GM21381 (cell line): ENCODE measurements at regions not wholly inside any gene's neighbourhood (a gene's known extent, or its start where the extent isn't known, plus 50 kb on each side); places are given as distances from the start of the nearest gene placed in this dataset.

ENCODE experiments used
- ATAC-seq: cut with Tn5 transposase; IDR thresholded peaks from one replicate; pipeline ENCODE4 v1.9.1; 2021; ENCODE audit warnings: mild to moderate bottlenecking, moderate library complexity; ENCODE audit not compliant: unreplicated experiment

DNA sequence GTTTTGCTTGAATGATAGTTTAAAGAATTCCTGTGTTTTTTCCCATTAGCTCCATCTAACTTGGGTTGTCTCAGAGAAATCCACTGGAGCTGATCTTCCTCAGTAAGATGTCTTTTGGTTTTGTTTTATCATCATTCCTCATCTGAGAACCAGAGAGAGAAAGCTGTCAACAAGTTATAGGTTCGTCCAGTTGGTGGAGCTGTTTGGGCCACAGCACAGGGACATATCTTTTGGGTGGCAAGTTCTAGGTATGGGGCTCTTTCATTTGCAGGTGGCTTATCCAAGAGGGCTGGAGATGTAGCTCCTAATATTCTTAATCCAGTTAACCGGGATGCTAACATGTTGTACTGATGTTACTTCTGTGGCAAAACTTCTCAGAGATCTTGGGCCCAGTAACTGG, 174.2 kb downstream of the KCNRG start:
- ATAC-seq: no peak

DNA sequence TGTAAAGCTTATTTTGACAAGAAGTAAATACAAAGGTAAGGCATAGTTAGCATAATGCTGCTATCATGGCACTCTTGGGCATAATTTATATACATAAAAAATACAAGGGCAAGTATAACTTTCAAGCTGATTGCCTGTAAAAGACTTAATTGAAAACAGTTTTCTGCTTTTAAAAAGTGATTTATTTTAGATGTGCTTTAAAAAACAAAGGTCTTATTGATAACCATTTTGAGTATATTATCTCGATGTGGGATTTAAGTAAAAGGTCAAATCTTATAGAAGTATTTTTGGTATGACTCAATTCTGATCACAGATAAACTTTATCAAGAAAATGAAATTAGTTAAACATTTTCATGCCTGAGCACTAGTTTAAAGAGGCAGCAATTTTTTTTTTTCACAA, 175.8 kb downstream of the KCNRG start:
- ATAC-seq: no peak

DNA sequence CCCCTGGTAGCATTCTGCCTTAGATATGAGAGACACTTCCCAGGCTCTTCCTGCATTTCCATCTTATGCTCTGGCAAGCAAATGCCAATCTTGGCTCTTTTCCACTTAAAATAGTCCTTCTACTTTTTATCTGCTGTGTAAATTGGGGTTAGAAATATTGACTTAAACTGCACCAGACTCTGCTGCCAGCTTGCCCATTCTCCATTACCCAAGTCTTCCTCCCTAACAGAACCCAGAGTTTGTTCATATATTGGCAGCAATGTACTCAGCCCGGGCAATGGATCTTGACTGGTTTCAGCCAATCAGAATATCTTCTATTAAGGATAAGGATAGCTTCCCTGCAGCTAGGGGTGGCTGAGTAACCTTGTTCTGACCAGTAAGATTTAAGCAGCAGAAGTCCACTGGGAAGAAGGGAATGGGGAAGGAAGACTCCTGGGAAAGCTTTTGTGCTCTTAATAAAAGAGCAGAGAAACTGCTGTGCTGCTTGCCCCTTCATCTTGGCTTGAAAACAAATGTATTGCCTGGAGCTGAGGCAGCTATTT, 177.1 kb downstream of the KCNRG start:
- ATAC-seq: no peak

DNA sequence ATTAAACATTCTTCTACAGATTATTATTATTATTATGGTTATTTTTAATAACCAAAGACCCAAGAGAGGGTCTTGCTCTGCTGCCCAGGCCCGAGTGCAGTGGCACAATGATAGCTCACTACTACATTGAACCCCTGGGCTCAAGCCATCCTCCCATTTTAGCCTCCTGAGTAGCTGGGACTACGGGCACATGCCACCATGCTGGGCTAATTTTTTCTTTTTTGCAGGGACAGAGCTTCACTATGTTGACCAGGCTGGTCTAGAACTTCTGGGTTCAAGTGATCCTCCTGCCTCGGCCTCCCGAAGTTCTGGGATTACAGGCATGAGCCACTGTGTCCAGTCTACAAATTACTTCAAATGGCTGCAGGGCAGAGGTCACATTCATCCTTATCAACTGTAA, 179.8 kb downstream of the KCNRG start:
- ATAC-seq: no peak

DNA sequence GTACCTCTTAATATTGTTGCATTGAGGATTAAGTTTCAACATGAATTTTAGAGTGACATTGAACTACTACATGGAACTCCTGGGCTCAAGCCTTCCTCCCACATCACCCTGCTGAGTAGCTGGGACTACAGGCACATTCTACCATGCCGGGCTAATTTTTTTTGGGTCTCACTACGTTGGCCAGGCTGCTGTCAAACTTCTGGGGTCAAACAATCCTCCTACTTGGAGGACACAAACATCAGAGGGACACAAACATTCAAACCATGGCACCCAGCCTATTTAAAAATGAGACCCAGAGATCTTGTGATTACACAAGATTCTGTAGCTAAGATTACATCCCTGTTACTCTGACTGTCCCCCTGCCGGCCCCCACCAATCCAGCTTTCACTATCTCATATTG, 180.9 kb downstream of the KCNRG start:
- ATAC-seq: no peak

DNA sequence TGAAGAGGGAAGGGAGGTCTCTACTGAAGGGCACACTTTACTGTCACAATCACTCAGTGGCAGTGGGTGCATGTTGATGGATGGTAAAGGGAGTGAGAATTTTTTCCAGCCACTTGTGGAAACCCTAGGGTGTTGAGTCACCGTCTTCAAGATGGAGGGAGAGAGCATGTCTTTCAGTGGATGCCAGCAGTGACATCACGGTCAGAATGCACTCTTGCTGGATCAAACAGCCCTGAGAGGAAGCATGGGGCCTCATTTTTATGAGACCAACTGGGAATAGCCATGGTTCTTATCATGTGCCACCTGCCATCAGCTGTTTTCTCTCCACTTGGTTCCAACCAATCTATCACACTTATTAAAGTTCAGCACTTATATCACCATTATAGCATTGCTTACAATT, 182.5 kb downstream of the KCNRG start:
- no peak for ATAC-seq

DNA sequence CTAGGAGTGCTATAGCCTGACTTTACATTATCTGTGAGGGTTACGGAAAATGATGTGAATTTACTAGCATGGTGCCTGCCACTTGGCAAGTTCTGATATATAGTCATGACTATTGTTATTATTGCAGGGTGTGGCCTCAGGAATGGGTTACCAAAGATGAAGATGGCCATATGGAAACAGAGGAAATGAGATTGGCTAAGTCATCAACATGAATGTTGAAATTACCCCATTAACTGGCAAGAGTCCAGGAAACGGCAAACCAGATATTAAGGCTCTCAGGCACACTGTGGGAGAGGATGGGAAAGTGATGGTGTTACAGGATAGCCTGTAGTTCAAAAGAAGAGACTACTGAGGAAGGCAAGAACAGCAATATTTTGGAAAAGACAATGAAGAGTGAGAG, 183.3 kb downstream of the KCNRG start:
- no peak for ATAC-seq

DNA sequence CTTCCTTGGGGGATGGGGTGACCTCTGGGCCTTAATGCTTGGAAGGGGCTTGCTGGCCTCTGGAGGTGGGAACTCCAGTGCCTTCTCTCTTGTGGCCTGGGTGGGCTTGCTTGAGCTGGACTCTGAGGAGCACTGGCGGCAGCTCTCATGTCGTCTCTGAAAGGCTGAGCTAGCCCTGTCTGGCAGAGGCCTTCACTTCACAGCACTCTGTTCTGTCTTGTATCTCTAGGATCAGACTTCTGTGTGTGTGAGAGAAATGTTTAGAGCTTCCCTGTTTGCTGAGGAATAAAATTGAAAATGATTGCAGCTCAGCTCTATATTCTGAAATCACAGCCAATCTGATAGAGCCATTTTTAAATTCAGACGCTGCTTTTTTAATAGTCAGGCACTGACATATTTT, 185.3 kb downstream of the KCNRG start:
- ATAC-seq: no peak

DNA sequence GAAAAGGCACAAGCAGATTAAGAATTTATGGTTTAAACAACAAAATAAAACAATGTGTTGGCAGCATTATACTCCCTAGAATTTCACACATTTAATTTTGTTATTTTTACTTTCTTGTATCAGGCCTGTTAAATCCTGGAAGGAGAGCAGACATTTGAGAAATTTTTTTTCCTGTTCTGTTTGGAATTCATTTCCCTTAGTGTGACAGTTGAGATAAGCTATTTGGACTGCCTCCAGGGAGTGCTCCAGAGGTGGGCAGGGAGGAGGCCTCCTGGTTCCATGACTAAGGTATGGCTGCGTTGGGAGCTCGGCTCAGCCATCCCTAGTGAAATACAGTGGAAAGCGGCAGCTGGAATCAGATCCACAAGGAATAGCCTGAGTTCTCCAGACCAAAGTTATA, 185.7 kb downstream of the KCNRG start:
- ATAC-seq: no peak

DNA sequence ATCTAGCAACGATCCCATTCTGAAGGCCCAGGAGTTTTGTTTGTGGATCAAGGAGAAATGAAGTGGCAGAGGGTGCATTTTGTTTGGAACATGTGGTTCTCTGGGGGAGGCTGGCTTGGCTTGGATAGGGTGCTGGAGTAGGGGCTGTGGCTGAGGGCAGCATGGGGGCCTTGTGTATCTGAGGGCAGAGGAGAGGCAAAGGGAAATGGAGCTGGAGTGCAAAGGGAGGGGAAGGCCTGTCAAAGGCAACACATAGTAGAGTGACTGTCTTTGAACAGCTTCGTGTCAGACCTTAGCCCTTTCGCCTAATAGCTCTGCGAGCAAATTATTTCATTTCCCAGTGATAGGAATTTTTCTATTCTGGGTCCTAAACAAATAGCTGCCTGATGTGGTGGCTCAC, 187.2 kb downstream of the KCNRG start:
- ATAC-seq: no peak

DNA sequence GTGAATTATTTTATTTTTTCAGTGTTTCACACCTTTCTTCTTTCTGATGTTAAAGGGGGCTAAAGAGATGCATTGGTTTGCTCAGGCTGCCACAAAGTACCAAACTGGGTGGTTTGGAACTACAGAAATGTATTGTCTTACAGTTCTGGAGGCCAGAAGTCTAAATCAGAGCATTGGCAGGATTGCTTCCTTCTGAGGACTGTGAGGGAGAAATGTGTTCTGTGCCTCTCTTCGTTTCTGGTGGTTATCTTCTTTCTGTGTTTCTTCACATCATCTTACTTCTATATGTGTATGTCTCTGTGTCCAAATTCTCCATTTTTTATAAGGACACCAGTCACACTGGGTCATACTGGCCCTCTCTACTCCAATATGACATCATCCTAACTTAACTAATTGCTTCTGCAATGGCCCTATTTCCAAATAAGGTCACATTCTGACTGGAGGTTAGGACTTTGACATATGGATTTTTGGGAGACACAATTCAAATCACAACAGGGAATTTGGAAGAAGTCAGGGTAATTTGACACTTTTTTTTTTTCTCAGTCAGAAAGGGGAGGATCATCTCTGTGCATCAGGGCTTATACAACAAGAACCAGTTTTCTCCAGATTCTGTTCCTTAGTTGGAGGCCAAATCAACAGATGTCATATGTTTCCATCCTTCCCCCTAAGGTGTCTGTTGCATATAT, 188.2 kb downstream of the KCNRG start:
- ATAC-seq: no peak

DNA sequence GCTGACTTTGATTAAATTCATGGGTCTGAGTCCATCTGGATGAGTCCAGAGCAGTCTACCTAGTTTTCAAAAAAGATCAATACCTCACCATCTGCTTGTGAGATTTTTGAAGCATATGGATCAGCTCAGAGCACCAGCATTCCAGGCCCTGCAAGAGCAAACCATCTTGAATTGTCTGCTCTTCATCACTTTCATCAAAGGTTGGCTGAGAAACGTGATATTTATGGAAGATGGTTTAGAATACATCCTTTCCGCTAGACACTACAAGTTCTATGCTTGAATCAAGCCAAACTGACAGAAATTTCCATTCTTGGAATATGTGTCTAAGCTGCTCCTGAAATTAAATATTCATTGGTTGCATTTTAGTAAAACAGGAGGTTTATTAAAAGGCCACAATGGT, 190.3 kb downstream of the KCNRG start:
- ATAC-seq: no peak

DNA sequence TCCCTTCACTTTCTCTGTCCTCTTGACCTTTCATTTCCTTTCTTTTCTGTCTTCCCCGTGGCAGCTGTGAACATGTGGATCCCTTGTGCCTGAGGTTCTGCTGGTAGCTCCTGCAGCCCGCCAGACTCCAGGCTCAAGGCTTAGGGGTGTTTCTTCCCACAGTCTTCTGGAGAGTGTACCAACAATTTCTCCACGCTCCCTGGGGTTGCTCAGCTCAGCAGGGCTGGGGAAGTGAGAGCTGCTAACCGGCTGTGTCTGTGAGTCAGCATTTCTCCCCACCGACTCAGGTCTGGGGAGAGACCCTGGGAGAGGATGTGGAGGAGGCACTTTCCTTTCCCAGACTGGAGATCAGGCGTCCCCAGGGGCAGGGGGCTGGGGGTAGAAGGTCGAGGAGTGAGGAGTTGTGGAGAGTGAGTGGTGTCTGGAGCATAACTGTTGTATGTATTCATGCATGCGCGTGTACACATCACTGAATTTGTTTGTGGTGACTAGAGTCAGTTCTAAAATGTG, 193.6 kb downstream of the KCNRG start:
- no peak for ATAC-seq

DNA sequence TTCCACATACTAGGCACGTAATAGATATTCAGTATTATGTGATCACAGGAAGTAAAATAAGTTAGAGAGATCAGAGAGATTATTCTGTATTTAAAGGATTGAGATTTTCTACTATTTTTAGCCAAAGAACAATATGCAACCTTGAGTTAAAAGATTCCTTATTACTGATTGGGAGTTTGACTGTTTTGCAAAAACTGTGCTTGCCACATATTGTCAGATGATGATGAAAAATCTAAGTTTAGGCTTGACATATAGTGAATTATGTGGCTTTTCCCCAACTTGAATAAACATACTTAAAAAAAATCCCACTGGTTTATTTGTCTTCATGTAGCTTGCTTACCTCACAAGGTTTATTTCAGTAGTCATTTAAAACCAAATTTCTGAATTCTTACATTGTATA, 194.4 kb downstream of the KCNRG start:
- no peak for ATAC-seq

DNA sequence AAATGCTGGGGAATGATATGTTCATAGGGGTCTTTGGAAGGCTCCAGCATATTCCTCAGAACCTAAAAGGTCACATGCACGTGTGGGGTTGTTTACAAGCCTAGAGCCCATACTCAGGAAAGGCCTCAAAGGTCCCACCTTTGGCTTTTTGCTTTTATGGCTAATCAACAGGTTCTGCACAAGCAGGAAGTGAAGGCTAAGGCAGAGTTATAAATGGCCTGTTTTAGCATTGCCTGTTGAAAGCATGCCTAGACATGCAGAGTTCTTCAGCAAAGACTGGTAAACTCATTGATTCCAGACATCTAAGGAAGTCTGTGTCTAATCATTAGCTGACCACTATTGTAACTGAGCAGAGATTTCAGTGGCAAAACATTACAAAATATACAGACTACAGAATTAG, 198.3 kb downstream of the KCNRG start:
- no peak for ATAC-seq

DNA sequence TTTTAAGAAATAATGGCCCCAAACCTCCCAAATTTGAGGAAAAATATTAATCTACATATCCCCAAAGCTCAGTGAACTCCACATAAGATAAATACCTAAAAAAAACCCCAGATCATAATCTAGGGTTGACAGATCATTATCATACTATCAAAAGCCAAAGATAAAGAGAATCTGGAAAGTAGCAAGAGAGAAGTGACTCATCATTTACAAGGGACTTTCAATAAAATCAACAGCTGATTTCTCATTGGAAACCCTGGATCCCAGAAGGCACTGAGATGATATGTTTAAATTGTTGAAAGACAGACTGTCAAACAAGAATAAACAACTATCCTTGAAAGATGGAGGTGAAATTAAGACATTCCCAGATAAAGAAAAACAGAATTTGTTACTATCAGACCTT, 199.3 kb downstream of the KCNRG start:
- no peak for ATAC-seq

DNA sequence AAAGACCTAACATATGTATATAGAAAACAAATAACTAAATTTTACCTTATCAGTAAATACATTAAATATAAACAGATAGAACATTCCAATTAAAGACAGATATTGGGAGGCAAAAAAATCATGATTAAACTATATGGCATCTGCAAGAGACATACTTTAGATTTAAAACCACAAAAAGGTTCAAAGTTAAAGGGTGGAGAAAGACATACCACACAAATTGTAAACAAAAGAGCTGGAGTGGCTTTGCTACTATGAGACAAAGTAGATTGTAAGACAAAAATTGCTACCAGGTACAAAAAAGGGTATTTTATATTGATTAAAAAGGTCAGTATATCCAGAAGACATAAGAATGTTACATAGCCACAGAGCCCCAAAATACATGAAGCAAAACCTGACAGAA, 200.2 kb downstream of the KCNRG start:
- no peak for ATAC-seq

DNA sequence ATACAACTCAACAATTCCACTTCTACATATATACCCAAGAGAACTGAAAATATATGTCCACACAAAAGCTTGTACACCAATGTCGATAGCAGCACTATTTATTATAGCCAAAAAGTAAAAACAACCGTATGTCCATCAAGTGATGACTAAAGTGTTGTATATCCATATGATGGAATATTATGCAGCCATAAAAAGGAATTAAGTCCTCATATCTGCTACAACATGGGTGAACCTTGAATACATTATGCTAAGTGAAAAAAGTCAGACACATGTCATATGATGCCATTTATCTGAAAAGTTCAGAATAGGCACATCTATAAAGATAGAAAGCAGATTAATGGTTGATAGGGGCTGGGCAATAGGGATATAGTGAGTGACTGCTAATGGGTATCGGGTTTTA, 204.5 kb downstream of the KCNRG start:
- ATAC-seq: no peak

DNA sequence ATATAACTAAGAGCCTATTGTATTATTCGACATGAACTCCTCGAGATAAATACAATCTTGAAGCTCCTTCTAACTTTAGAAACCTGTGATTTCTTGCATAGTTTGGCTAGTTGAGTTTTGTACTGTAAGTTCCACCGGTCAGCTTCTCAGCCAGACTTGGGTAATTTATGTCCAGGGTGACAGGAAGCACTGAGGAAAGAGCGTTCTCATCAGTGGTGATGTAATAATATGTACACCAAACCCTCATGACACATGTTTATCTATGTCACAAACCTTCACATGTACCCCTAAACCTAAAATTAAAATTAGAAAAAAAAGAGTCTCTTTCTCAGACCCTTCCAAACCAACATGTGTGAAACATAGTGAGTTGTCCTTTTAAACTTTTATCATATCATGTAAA, 205.7 kb downstream of the KCNRG start:
- no peak for ATAC-seq

DNA sequence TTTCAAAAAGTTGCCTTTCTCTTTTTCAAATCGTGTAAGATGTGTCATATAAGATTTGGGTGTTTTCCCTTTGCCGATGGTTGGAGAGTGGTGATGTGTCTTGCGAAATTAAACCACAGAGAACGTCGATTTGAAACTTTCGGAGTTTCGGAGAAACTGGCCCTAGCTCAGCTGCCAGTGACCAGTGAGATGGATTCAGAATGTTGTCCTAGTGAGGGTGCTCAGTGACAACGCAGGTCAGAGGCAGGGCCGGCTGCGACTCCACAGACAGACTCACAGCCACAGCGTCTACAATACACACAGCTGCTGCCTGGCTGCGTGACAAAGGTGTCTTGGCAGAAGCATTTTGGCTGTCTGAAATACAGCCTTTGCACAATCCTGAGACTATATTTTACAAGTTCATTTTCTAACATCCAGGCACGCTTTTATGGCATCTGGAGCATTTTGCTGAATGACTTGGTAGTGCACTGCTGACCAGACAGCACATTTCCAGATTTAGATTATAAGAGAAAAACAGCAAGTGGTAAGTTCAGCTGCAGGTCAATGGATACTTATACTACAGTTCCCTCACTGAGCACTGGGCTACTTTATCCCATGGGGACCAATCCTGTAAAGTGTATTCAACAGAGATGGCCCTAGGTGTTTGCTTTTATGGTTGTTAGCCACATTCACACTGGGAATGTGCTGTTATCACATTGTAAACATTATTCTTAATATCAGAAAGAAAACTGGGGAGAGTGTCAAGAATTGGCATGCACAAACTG, 207.5 kb downstream of the KCNRG start:
- ATAC-seq: no peak

DNA sequence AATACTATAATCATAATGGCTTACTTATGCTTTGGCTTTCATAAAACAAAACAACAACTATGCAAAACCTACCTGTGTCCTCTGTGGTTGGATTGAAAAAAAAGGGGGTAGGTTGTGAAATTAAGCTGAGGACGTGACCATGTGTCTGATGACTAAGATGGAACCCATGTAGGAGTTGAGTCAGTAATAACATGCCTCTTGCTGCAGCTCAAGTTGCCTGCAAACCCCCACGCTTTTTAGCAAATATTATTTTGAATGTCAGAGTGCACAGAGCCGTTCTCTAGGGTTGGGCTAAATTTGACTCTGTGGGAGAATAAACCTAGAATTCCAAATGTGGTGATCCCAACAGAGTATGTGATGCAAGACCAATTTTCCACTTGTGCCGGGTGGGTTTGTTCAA, 209.3 kb downstream of the KCNRG start:
- peak; percentile 55 for ATAC-seq
